GM23338 (cell line): ENCODE measurements at regions not wholly inside any gene's neighbourhood (a gene's known extent, or its start where the extent isn't known, plus 50 kb on each side); places are given as distances from the start of the nearest gene placed in this dataset.

ENCODE experiments used
- ATAC-seq: fragments of 200-7000 bp; cut with Tn5 transposase; 3 replicates; pipeline ENCODE4 v1.9.1; 2020
- DNase-seq: peaks from one replicate; pipeline ENCODE4 v3.0.0-alpha.2; 2015; ENCODE audit warnings: low spot score
- H2AFZ ChIP-seq: fragments of 200-600 bp; sonication (generic); 2 replicates; pipeline ENCODE4 v1.8.0; 2016; ENCODE audit warnings: antibody characterized with exemption, mild to moderate bottlenecking, moderate library complexity
- H3F3A ChIP-seq: fragments of 200-600 bp; sonication (generic); replicated peaks from 2 replicates; pipeline ENCODE4 v1.8.0; 2017; ENCODE audit warnings: antibody characterized with exemption, mixed run types, low read depth
- H3K27ac ChIP-seq: fragments of 200-600 bp; sonication (generic); 2 replicates; pipeline ENCODE4 v1.6.1; 2016; ENCODE audit warnings: low read depth
- H3K27me3 ChIP-seq: fragments of 200-600 bp; sonication (generic); 2 replicates; pipeline ENCODE4 v1.8.0; 2016; ENCODE audit warnings: mild to moderate bottlenecking, mixed run types, moderate library complexity; ENCODE audit not compliant: insufficient read depth
- H3K36me3 ChIP-seq: fragments of 200-600 bp; sonication (generic); 2 replicates; pipeline ENCODE4 v1.8.0; 2016; ENCODE audit warnings: mild to moderate bottlenecking; ENCODE audit not compliant: insufficient read depth
- H3K4me1 ChIP-seq: fragments of 200-600 bp; sonication (generic); 2 replicates; pipeline ENCODE4 v1.8.0; 2016; ENCODE audit warnings: mild to moderate bottlenecking, moderate library complexity; ENCODE audit not compliant: insufficient read depth
- H3K4me2 ChIP-seq: fragments of 200-600 bp; sonication (generic); 2 replicates; pipeline ENCODE4 v1.7.1; 2017; ENCODE audit warnings: mixed run types
- H3K4me3 ChIP-seq: fragments of 200-600 bp; sonication (generic); 2 replicates; pipeline ENCODE4 v1.6.1; 2016; ENCODE audit warnings: mixed run types
- H3K79me2 ChIP-seq: fragments of 200-600 bp; sonication (generic); replicated peaks from 2 replicates; pipeline ENCODE4 v1.8.0; 2017; ENCODE audit warnings: mild to moderate bottlenecking; ENCODE audit not compliant: insufficient read depth
- H3K9me2 ChIP-seq: fragments of 200-600 bp; sonication (generic); 2 replicates; pipeline ENCODE4 v1.8.0; 2017; ENCODE audit not compliant: insufficient read depth
- H4K20me1 ChIP-seq: fragments of 200-600 bp; sonication (generic); replicated peaks from 2 replicates; pipeline ENCODE4 v1.8.0; 2017; ENCODE audit warnings: mild to moderate bottlenecking; ENCODE audit not compliant: insufficient read depth
- H3K27ac Mint-ChIP-seq: 2 replicates; pipeline ENCODE4 v1.8.0; 2020; ENCODE audit warnings: inconsistent platforms, mild to moderate bottlenecking, moderate library complexity, mixed read lengths
- H3K27me3 Mint-ChIP-seq: 3 replicates; pipeline ENCODE4 v1.8.0; 2022; ENCODE audit warnings: low read depth, mild to moderate bottlenecking, moderate library complexity, mixed read lengths, inconsistent platforms; ENCODE audit not compliant: insufficient read depth, poor library complexity
- H3K36me3 Mint-ChIP-seq: 3 replicates; pipeline ENCODE4 v1.8.0; 2021; ENCODE audit warnings: low read depth, mild to moderate bottlenecking, inconsistent platforms, moderate library complexity, mixed read lengths
- H3K4me1 Mint-ChIP-seq: 3 replicates; pipeline ENCODE4 v1.8.0; 2020; ENCODE audit warnings: mild to moderate bottlenecking, inconsistent platforms, mixed read lengths
- H3K4me3 Mint-ChIP-seq: 3 replicates; pipeline ENCODE4 v1.8.0; 2021; ENCODE audit warnings: moderate library complexity, mild to moderate bottlenecking, inconsistent platforms, mixed read lengths
- H3K9me3 Mint-ChIP-seq: 3 replicates; pipeline ENCODE4 v1.8.0; 2020; ENCODE audit warnings: moderate library complexity, mild to moderate bottlenecking, inconsistent platforms, mixed read lengths
- CREB1 ChIP-seq: fragments of 250-450 bp; sonication (Bioruptor Pico); IDR thresholded peaks from 2 replicates; pipeline ENCODE4 v1.5.0; 2020; ENCODE audit warnings: low read depth, mild to moderate bottlenecking, moderate library complexity
- CTCF ChIP-seq, 2 experiments: fragments of 200-600 bp in 1 of 2; sonication (generic) in 1 of 2; conservative IDR thresholded peaks; 2 replicates each; pipeline versions ENCODE4 v1.5.1 to v1.6.1; 2016 to 2017; ENCODE audit warnings: antibody characterized with exemption in 2 of 2, low read depth in 2 of 2, mild to moderate bottlenecking in 2 of 2, moderate library complexity in 1 of 2
- ETS1 ChIP-seq: IDR thresholded peaks from 2 replicates; pipeline ENCODE4 v1.6.1; 2016; ENCODE audit warnings: antibody characterized with exemption
- EZH2 ChIP-seq: fragments of 200-600 bp; sonication (generic); IDR thresholded peaks from one replicate; pipeline ENCODE4 v1.8.0; 2017; ENCODE audit warnings: antibody characterized with exemption, mild to moderate bottlenecking, low read depth; ENCODE audit not compliant: unreplicated experiment
- EZH2phosphoT487 ChIP-seq: fragments of 200-600 bp; sonication (generic); IDR thresholded peaks from one replicate; pipeline ENCODE4 v1.8.1; 2018; ENCODE audit warnings: antibody characterized with exemption; ENCODE audit not compliant: unreplicated experiment
- JUNB ChIP-seq: IDR thresholded peaks from one replicate; pipeline ENCODE4 v1.6.1; 2016; ENCODE audit warnings: antibody characterized with exemption; ENCODE audit not compliant: unreplicated experiment
- NANOG ChIP-seq: IDR thresholded peaks from 2 replicates; pipeline ENCODE4 v1.6.1; 2016; ENCODE audit warnings: antibody characterized with exemption, borderline replicate concordance
- POLR2AphosphoS5 ChIP-seq: IDR thresholded peaks from 2 replicates; pipeline ENCODE4 v1.6.1; 2016; ENCODE audit warnings: antibody characterized with exemption, low read depth
- REST ChIP-seq: IDR thresholded peaks from one replicate; pipeline ENCODE4 v1.6.1; 2018; ENCODE audit warnings: antibody characterized with exemption; ENCODE audit not compliant: unreplicated experiment
- ZNF331 ChIP-seq: fragments of 250-450 bp; sonication (Bioruptor Pico); IDR thresholded peaks from 2 replicates; pipeline ENCODE4 v1.5.0; 2020; ENCODE audit warnings: low read depth, mild to moderate bottlenecking, moderate library complexity
- ZNF462 ChIP-seq: fragments of 250-450 bp; sonication (Bioruptor Pico); IDR thresholded peaks from 2 replicates; pipeline ENCODE4 v1.5.0; 2020; ENCODE audit warnings: mild to moderate bottlenecking, moderate library complexity

GRCh38 chr4:52368895-52369294 lies 290.2 kb downstream of the USP46 start:
- no peak for TF ChIP-seq CREB1 (CRISPR knock-in tag)
- no peak for TF ChIP-seq EZH2phosphoT487
- no peak for TF ChIP-seq NANOG
- no peak for TF ChIP-seq CTCF (conservative IDR thresholded peaks at IDR 0.05; ENCODE audit: low read depth in 2 of 2)
- TF ChIP-seq REST, result no peak
- no peak for TF ChIP-seq POLR2AphosphoS5
- TF ChIP-seq ZNF331 (CRISPR knock-in tag), result no peak
- TF ChIP-seq JUNB, result no peak
- TF ChIP-seq EZH2, result no peak
- TF ChIP-seq ETS1, result no peak
- H3K4me1 Mint-ChIP-seq, result peaks cover 15% of the 10 kb centered on the region
- DNase-seq (no peak), ATAC-seq (no peak)
- Histone ChIP-seq H3F3A (no peaks in the 10 kb centered on the region), H3K36me3 (no peaks in the 10 kb centered on the region), H3K27ac (no peak overlapping the region), H2AFZ (no peak overlapping the region), H3K4me2 (no peak overlapping the region), H3K4me3 (no peak overlapping the region), H3K27me3 (no peaks in the 10 kb centered on the region), H3K4me1 (peaks cover 10% of the 10 kb centered on the region; the same call in 1 of the 2 replicates), H3K9me2 (0 out of 2 replicates have a peak, but pooled peaks cover 6% of the 10 kb centered on the region), H4K20me1 (no peaks in the 10 kb centered on the region), H3K79me2 (no peaks in the 10 kb centered on the region)
- H3K27ac Mint-ChIP-seq, result no peak overlapping the region
- H3K36me3 Mint-ChIP-seq, result no peaks in the 10 kb centered on the region
- no peak overlapping the region for H3K4me3 Mint-ChIP-seq
- no peaks in the 10 kb centered on the region for H3K9me3 Mint-ChIP-seq
- H3K27me3 Mint-ChIP-seq, result no peaks in the 10 kb centered on the region

- no peak for ATAC-seq
- H3K27me3 ChIP-seq, result no peaks in the 10 kb centered on the region
- no peak for TF ChIP-seq ZNF462 (CRISPR knock-in tag)
These were observed 289.5 kb downstream of the USP46 start for GRCh38 chr4:52369649-52370048.

More at GRCh38 chr4:52369649-52370048, 289.5 kb downstream of the USP46 start:
- Mint-ChIP-seq H3K27ac (no peak overlapping the region), H3K9me3 (no peaks in the 10 kb centered on the region), H3K4me3 (no peak overlapping the region), H3K36me3 (no peaks in the 10 kb centered on the region), H3K4me1 (peaks cover 15% of the 10 kb centered on the region), H3K27me3 (no peaks in the 10 kb centered on the region)
- Histone ChIP-seq H3K36me3 (no peaks in the 10 kb centered on the region), H3F3A (no peaks in the 10 kb centered on the region), H3K4me1 (peaks cover 10% of the 10 kb centered on the region; the same call in 1 of the 2 replicates), H4K20me1 (no peaks in the 10 kb centered on the region), H3K4me3 (no peak overlapping the region), H3K9me2 (0 out of 2 replicates have a peak, but pooled peaks cover 6% of the 10 kb centered on the region), H3K79me2 (no peaks in the 10 kb centered on the region), H2AFZ (0 out of 2 replicates have a peak overlapping the region, but pooled peaks have one; percentile 1), H3K4me2 (no peak overlapping the region), H3K27ac (no peak overlapping the region)
- peak; percentile 9 for DNase-seq
